SU-DHL-6 (cell line): ENCODE measurements at regions not wholly inside any gene's neighbourhood (a gene's known extent, or its start where the extent isn't known, plus 50 kb on each side); places are given as distances from the start of the nearest gene placed in this dataset.

Source experiments
- EZH2phosphoT487 ChIP-seq: fragments of 200-600 bp; sonication (generic), shearing (Covaris generic); conservative IDR thresholded peaks from 2 replicates; pipeline ENCODE4 v1.6.1; 2018; ENCODE audit warnings: mild to moderate bottlenecking, antibody characterized with exemption, low read length, moderate library complexity, mixed read lengths
- TF ChIP-seq, protein P1 (sequence below): fragments of 200-600 bp; sonication (generic); IDR thresholded peaks from one replicate; pipeline ENCODE4 v1.5.1; 2017; ENCODE audit warnings: antibody characterized with exemption, mild to moderate bottlenecking, low read length, moderate library complexity; ENCODE audit not compliant: insufficient read depth, poor library complexity, severe bottlenecking

DNA sequence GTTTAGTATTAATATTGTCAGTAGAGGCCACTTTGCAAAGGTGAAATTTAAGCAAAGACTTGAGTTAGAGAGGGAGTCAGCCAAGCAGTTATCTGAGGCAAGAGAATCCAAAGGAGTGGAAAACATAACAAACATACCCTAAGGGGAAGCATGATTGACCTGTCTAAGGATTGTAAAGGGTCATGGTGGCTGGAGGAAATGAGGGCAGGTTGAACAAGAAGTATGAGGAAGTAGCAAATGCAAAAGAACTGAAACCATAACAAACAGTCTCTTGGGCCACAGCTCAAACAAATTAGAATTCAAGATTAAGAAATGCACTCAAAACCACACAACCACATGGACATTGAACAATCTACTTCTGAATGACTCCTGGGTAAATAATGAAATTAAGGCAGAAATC is 103.2 kb downstream of the FBXO5 start:
- TF ChIP-seq, protein P1, sequence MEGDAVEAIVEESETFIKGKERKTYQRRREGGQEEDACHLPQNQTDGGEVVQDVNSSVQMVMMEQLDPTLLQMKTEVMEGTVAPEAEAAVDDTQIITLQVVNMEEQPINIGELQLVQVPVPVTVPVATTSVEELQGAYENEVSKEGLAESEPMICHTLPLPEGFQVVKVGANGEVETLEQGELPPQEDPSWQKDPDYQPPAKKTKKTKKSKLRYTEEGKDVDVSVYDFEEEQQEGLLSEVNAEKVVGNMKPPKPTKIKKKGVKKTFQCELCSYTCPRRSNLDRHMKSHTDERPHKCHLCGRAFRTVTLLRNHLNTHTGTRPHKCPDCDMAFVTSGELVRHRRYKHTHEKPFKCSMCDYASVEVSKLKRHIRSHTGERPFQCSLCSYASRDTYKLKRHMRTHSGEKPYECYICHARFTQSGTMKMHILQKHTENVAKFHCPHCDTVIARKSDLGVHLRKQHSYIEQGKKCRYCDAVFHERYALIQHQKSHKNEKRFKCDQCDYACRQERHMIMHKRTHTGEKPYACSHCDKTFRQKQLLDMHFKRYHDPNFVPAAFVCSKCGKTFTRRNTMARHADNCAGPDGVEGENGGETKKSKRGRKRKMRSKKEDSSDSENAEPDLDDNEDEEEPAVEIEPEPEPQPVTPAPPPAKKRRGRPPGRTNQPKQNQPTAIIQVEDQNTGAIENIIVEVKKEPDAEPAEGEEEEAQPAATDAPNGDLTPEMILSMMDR = no peak
- no peak for TF ChIP-seq EZH2phosphoT487
